ENCODE measurements at regions not wholly inside any gene's neighbourhood (a gene's known extent, or its start where the extent isn't known, plus 50 kb on each side); places are given as distances from the start of the nearest gene placed in this dataset.

GRCh38 chrX:20477219-20477618, 210.5 kb upstream of the RPS6KA3 start:
- no peak for TF ChIP-seq CTCF (IDR thresholded peaks at IDR 0.05 in 2 of 3, conservative IDR thresholded peaks at IDR 0.05 in 1 of 3; ENCODE audit: insufficient read depth in 2 of 3, low read depth in 1 of 3, low read length in 3 of 3)
- no peak for TF ChIP-seq ZC3H11A (IDR thresholded peaks at IDR 0.05; ENCODE audit: low read depth, low read length)

Measured in K562 (cell line).